Epithelial cell of proximal tubule (primary cell): ENCODE measurements at regions not wholly inside any gene's neighbourhood (a gene's known extent, or its start where the extent isn't known, plus 50 kb on each side); places are given as distances from the start of the nearest gene placed in this dataset.
"Not testable (repeated sequence)": the region's sequence is repeated elsewhere in the genome, so short reads cannot be mapped to it uniquely, and the experiment has no call there.

ENCODE experiments used
- DNase-seq: peaks from one replicate; pipeline ENCODE4 v3.0.0-alpha.2; 2011; ENCODE audit warnings: low read depth
- H3K4me3 ChIP-seq: 2 replicates; pipeline ENCODE4 v1.5.1; 2011; ENCODE audit warnings: low read depth, mild to moderate bottlenecking, low read length
- CTCF ChIP-seq: conservative IDR thresholded peaks from 2 replicates; pipeline ENCODE4 v1.5.1; 2012; ENCODE audit warnings: low read depth, mild to moderate bottlenecking, low read length

- TF ChIP-seq CTCF = no peak
- DNase-seq = no peak
- no peak overlapping the region for H3K4me3 ChIP-seq
These were observed 134.8 kb downstream of the DYRK2 start for GRCh38 chr12:67783393-67783792.

- TF ChIP-seq CTCF = no peak
- no peak overlapping the region for H3K4me3 ChIP-seq
- no peak for DNase-seq
These were observed 136.3 kb downstream of the DYRK2 start for GRCh38 chr12:67784831-67785230.

- TF ChIP-seq CTCF = no peak
- no peak for DNase-seq
- no peak overlapping the region for H3K4me3 ChIP-seq
These were observed 137.5 kb downstream of the DYRK2 start for GRCh38 chr12:67786086-67786485.

GRCh38 chr12:67788118-67788517, 139.6 kb downstream of the DYRK2 start:
- TF ChIP-seq CTCF = no peak
- no peak for DNase-seq
- no peak overlapping the region for H3K4me3 ChIP-seq

- DNase-seq = peak; percentile 64
- TF ChIP-seq CTCF = no peak
- no peak overlapping the region for H3K4me3 ChIP-seq
These were observed 140.7 kb downstream of the DYRK2 start for GRCh38 chr12:67789266-67789665.

- no peak for TF ChIP-seq CTCF
- no peak overlapping the region for H3K4me3 ChIP-seq
- no peak for DNase-seq
These were observed 142.1 kb downstream of the DYRK2 start for GRCh38 chr12:67790660-67791059.

GRCh38 chr12:67791362-67791761, 142.8 kb downstream of the DYRK2 start:
- not testable (repeated sequence) for DNase-seq

GRCh38 chr12:67792185-67792584, 143.6 kb downstream of the DYRK2 start:
- TF ChIP-seq CTCF = no peak
- no peak overlapping the region for H3K4me3 ChIP-seq
- no peak for DNase-seq

More at GRCh38 chr12:67791362-67791761, 142.8 kb downstream of the DYRK2 start:
- H3K4me3 ChIP-seq = not testable (repeated sequence)
